OCI-LY3 (cell line): ENCODE measurements at regions not wholly inside any gene's neighbourhood (a gene's known extent, or its start where the extent isn't known, plus 50 kb on each side); places are given as distances from the start of the nearest gene placed in this dataset.
"Not testable (repeated sequence)": the region's sequence is repeated elsewhere in the genome, so short reads cannot be mapped to it uniquely, and the experiment has no call there.

ENCODE experiments used
- H2AFZ ChIP-seq: fragments of 200-600, 300-600 bp; shearing (Covaris generic); 2 replicates; pipeline ENCODE4 v1.6.0; 2014; ENCODE audit warnings: antibody characterized with exemption, low read depth, low read length
- H3K27ac ChIP-seq: fragments of 200-600, 300-600 bp; sonication (generic); 2 replicates; pipeline ENCODE4 v1.5.1; 2014; ENCODE audit warnings: mild to moderate bottlenecking, low read length, moderate library complexity, mixed read lengths
- H3K27me3 ChIP-seq: fragments of 200-600, 300-600 bp; sonication (generic); 2 replicates; pipeline ENCODE4 v1.6.1; 2014; ENCODE audit warnings: low read depth, low read length, mixed read lengths
- H3K36me3 ChIP-seq: fragments of 200-600, 300-600 bp; sonication (generic); replicated peaks from 2 replicates; pipeline ENCODE3; 2014; ENCODE audit warnings: low read depth, low read length, mixed read lengths
- H3K4me1 ChIP-seq: fragments of 300-600, 200-600 bp; sonication (generic); 2 replicates; pipeline ENCODE4 v1.6.1; 2014; ENCODE audit warnings: low read length, mixed read lengths
- H3K4me2 ChIP-seq: fragments of 200-600, 300-600 bp; sonication (generic); 2 replicates; pipeline ENCODE4 v1.6.1; 2014; ENCODE audit warnings: low read length, mixed read lengths
- H3K4me3 ChIP-seq: fragments of 300-600, 200-600 bp; sonication (generic); 2 replicates; pipeline ENCODE4 v1.5.1; 2014; ENCODE audit warnings: antibody characterized with exemption, mild to moderate bottlenecking, low read length, moderate library complexity
- H3K79me2 ChIP-seq: fragments of 300-600, 200-600 bp; shearing (Covaris generic); 2 replicates; pipeline ENCODE4 v1.6.1; 2014; ENCODE audit warnings: mild to moderate bottlenecking, low read length, mixed read lengths
- H3K9ac ChIP-seq: fragments of 300-600, 200-600 bp; shearing (Covaris generic); 2 replicates; pipeline ENCODE4 v1.6.0; 2014; ENCODE audit warnings: mild to moderate bottlenecking, low read length, moderate library complexity
- H3K9me3 ChIP-seq: fragments of 200-600, 300-600 bp; shearing (Covaris generic); 2 replicates; pipeline ENCODE4 v1.6.1; 2014; ENCODE audit warnings: low read length, mixed read lengths; ENCODE audit not compliant: insufficient read depth
- H4K20me1 ChIP-seq: fragments of 200-600, 300-600 bp; sonication (generic); 2 replicates; pipeline ENCODE4 v1.6.1; 2016; ENCODE audit warnings: low read length, mixed read lengths; ENCODE audit not compliant: insufficient read depth
- CTCF ChIP-seq: fragments of 200-600, 300-600 bp; sonication (generic); IDR thresholded peaks from 2 replicates; pipeline ENCODE4 v1.5.1; 2014; ENCODE audit warnings: antibody characterized with exemption, low read length, low read depth
- EZH2phosphoT487 ChIP-seq: fragments of 200-600 bp; shearing (Covaris generic); IDR thresholded peaks from 2 replicates; pipeline ENCODE4 v1.6.1; 2018; ENCODE audit warnings: antibody characterized with exemption, mixed run types, low read depth

- Histone ChIP-seq H3K4me1 (no peaks in the 10 kb centered on the region), H4K20me1 (no peaks in the 10 kb centered on the region), H3K79me2 (no peaks in the 10 kb centered on the region), H3K27me3 (no peaks in the 10 kb centered on the region), H3K9me3 (peaks cover 13% of the 10 kb centered on the region), H3K27ac (no peak overlapping the region), H3K4me2 (no peak overlapping the region), H3K36me3 (no peaks in the 10 kb centered on the region), H3K4me3 (no peak overlapping the region), H3K9ac (no peak overlapping the region), H2AFZ (no peak overlapping the region)
- TF ChIP-seq CTCF (no peak), EZH2phosphoT487 (no peak)
Measured at GRCh38 chr2:185507719-185508118, 230.9 kb upstream of the FSIP2 start.

GRCh38 chr2:185510060-185510459 lies 228.5 kb upstream of the FSIP2 start:
- no peaks in the 10 kb centered on the region for H4K20me1 ChIP-seq
- peaks cover 13% of the 10 kb centered on the region for H3K9me3 ChIP-seq
- H3K9ac ChIP-seq = no peak overlapping the region
- H2AFZ ChIP-seq = no peak overlapping the region
- no peaks in the 10 kb centered on the region for H3K4me1 ChIP-seq
- no peak for TF ChIP-seq EZH2phosphoT487
- no peak for TF ChIP-seq CTCF
- H3K27ac ChIP-seq = no peak overlapping the region
- H3K27me3 ChIP-seq = no peaks in the 10 kb centered on the region
- no peaks in the 10 kb centered on the region for H3K36me3 ChIP-seq
- no peak overlapping the region for H3K4me2 ChIP-seq
- H3K79me2 ChIP-seq = no peaks in the 10 kb centered on the region
- H3K4me3 ChIP-seq = no peak overlapping the region

GRCh38 chr2:185511925-185512324 lies 226.7 kb upstream of the FSIP2 start:
- H3K9me3 ChIP-seq = peaks cover 10% of the 10 kb centered on the region
- H3K27ac ChIP-seq = no peak overlapping the region
- H2AFZ ChIP-seq = no peak overlapping the region

GRCh38 chr2:185522472-185522871 lies 216.1 kb upstream of the FSIP2 start:
- no peak overlapping the region for H3K4me3 ChIP-seq
- H3K79me2 ChIP-seq = no peaks in the 10 kb centered on the region
- no peak overlapping the region for H3K4me2 ChIP-seq
- H3K4me1 ChIP-seq = no peaks in the 10 kb centered on the region
- H3K27me3 ChIP-seq = no peaks in the 10 kb centered on the region
- H3K9me3 ChIP-seq = no peaks in the 10 kb centered on the region
- H3K9ac ChIP-seq = no peak overlapping the region
- TF ChIP-seq CTCF (peak; percentile 49), EZH2phosphoT487 (no peak)
- no peak overlapping the region for H2AFZ ChIP-seq
- H4K20me1 ChIP-seq = no peaks in the 10 kb centered on the region
- no peaks in the 10 kb centered on the region for H3K36me3 ChIP-seq
- no peak overlapping the region for H3K27ac ChIP-seq

More at GRCh38 chr2:185511925-185512324, 226.7 kb upstream of the FSIP2 start:
- TF ChIP-seq EZH2phosphoT487 = no peak
- no peak for TF ChIP-seq CTCF
- no peaks in the 10 kb centered on the region for H3K27me3 ChIP-seq
- no peaks in the 10 kb centered on the region for H3K36me3 ChIP-seq
- H3K79me2 ChIP-seq = no peaks in the 10 kb centered on the region
- no peaks in the 10 kb centered on the region for H4K20me1 ChIP-seq
- no peak overlapping the region for H3K4me3 ChIP-seq
- H3K4me1 ChIP-seq = no peaks in the 10 kb centered on the region
- H3K9ac ChIP-seq = no peak overlapping the region
- H3K4me2 ChIP-seq = no peak overlapping the region

GRCh38 chr2:185524242-185524641 lies 214.4 kb upstream of the FSIP2 start:
- H2AFZ ChIP-seq, H3K79me2 ChIP-seq, H3K9ac ChIP-seq, H3K9me3 ChIP-seq, H3K4me3 ChIP-seq, H3K36me3 ChIP-seq, H3K4me1 ChIP-seq, H3K4me2 ChIP-seq, H4K20me1 ChIP-seq, H3K27me3 ChIP-seq, H3K27ac ChIP-seq: not testable (repeated sequence)
